ENCODE measurements at regions not wholly inside any gene's neighbourhood (a gene's known extent, or its start where the extent isn't known, plus 50 kb on each side); places are given as distances from the start of the nearest gene placed in this dataset.

- Mint-ChIP-seq H3K4me3 (no peak overlapping the region), H3K27ac (no peak overlapping the region), H3K9me3 (no peaks in the 10 kb centered on the region), H3K27me3 (peaks cover 20 to 37% (median 32%) of the 10 kb centered on the region in 5 donors), H3K36me3 (no peaks in the 10 kb centered on the region), H3K4me1 (peaks cover 0 to 21% (median 12%) of the 10 kb centered on the region in 4 donors)
- ATAC-seq (no peak), DNase-seq (no peak)
- POLR2A ChIA-PET = no interaction called here
Observed at GRCh38 chr2:9095690-9096089, 92.2 kb upstream of the MBOAT2 start.

- Mint-ChIP-seq H3K4me3 (no peak overlapping the region), H3K4me1 (peaks cover 0 to 21% (median 12%) of the 10 kb centered on the region in 4 donors), H3K9me3 (no peaks in the 10 kb centered on the region), H3K27me3 (peaks cover 20 to 37% (median 29%) of the 10 kb centered on the region in 5 donors), H3K36me3 (no peaks in the 10 kb centered on the region), H3K27ac (no peak overlapping the region)
- DNase-seq (no peak), ATAC-seq (no peak)
- POLR2A ChIA-PET = no interaction called here
Observed at GRCh38 chr2:9095226-9095625, 91.7 kb upstream of the MBOAT2 start.

- H3K4me1 Mint-ChIP-seq = peaks cover 0 to 15% (median 8%) of the 10 kb centered on the region in 4 donors
- POLR2A ChIA-PET = no interaction called here
- ATAC-seq = no peak
- peaks cover 21 to 37% (median 28%) of the 10 kb centered on the region in 5 donors for H3K27me3 Mint-ChIP-seq
- H3K36me3 Mint-ChIP-seq = no peaks in the 10 kb centered on the region
- H3K4me3 Mint-ChIP-seq = no peak overlapping the region
- no peak overlapping the region for H3K27ac Mint-ChIP-seq
- DNase-seq = no peak
- peaks cover 0 to 2% (median 0%) of the 10 kb centered on the region in 9 donors for H3K9me3 Mint-ChIP-seq
Observed at GRCh38 chr2:9094117-9094516, 90.6 kb upstream of the MBOAT2 start.

- ATAC-seq (no peak), DNase-seq (no peak)
- Mint-ChIP-seq H3K27me3 (peaks cover 21 to 37% (median 26%) of the 10 kb centered on the region in 5 donors), H3K27ac (no peak overlapping the region), H3K36me3 (no peaks in the 10 kb centered on the region), H3K4me1 (peaks cover 0 to 7% (median 3%) of the 10 kb centered on the region in 4 donors), H3K9me3 (peaks cover 0 to 2% (median 0%) of the 10 kb centered on the region in 9 donors), H3K4me3 (no peak overlapping the region)
- POLR2A ChIA-PET = no interaction called here
Observed at GRCh38 chr2:9093324-9093723, 89.8 kb upstream of the MBOAT2 start.

GRCh38 chr2:9092383-9093282, 89.1 kb upstream of the MBOAT2 start:
- ATAC-seq (no peak), DNase-seq (no peak)
- POLR2A ChIA-PET = no interaction called here
- H3K27me3 Mint-ChIP-seq = peaks cover 21 to 37% (median 24%) of the 10 kb centered on the region in 5 donors
- H3K9me3 Mint-ChIP-seq = peaks cover 0 to 2% (median 0%) of the 10 kb centered on the region in 9 donors
- H3K36me3 Mint-ChIP-seq = no peaks in the 10 kb centered on the region
- peaks cover 0 to 4% (median under 1%) of the 10 kb centered on the region in 4 donors for H3K4me1 Mint-ChIP-seq
- H3K4me3 Mint-ChIP-seq = no peak overlapping the region
- H3K27ac Mint-ChIP-seq = no peak overlapping the region

- Mint-ChIP-seq H3K27me3 (peaks cover 17 to 36% (median 24%) of the 10 kb centered on the region in 5 donors), H3K4me1 (peaks cover 0 to 4% (median under 1%) of the 10 kb centered on the region in 4 donors), H3K9me3 (peaks cover 0 to 2% (median 0%) of the 10 kb centered on the region in 9 donors), H3K4me3 (no peak overlapping the region), H3K27ac (no peak overlapping the region), H3K36me3 (no peaks in the 10 kb centered on the region)
- ATAC-seq (no peak), DNase-seq (no peak)
- POLR2A ChIA-PET = no interaction called here
Observed at GRCh38 chr2:9091811-9092210, 88.3 kb upstream of the MBOAT2 start.

GRCh38 chr2:9089831-9090230, 86.3 kb upstream of the MBOAT2 start:
- ATAC-seq (no peak), DNase-seq (no peak)
- Mint-ChIP-seq H3K4me3 (no peak overlapping the region), H3K4me1 (peaks cover 0 to 4% (median under 1%) of the 10 kb centered on the region in 4 donors), H3K27ac (peak overlapping the region in 1 of 10 donors; percentile 53), H3K36me3 (no peaks in the 10 kb centered on the region), H3K27me3 (peaks cover 15 to 30% (median 17%) of the 10 kb centered on the region in 5 donors), H3K9me3 (peaks cover 0 to 2% (median 0%) of the 10 kb centered on the region in 9 donors)
- POLR2A ChIA-PET = no interaction called here

GRCh38 chr2:9087121-9087681, 83.7 kb upstream of the MBOAT2 start:
- ATAC-seq = no peak
- Mint-ChIP-seq H3K9me3 (peaks cover 0 to 7% (median 3%) of the 10 kb centered on the region in 9 donors), H3K4me1 (peaks cover 0 to under 1% (median 0%) of the 10 kb centered on the region in 4 donors), H3K4me3 (no peak overlapping the region), H3K36me3 (no peaks in the 10 kb centered on the region), H3K27me3 (peaks cover 0 to 5% (median 3%) of the 10 kb centered on the region in 5 donors), H3K27ac (no peak overlapping the region)
- POLR2A ChIA-PET = no interaction called here
- no peak for DNase-seq

GRCh38 chr2:9086465-9086864, 83.0 kb upstream of the MBOAT2 start:
- ATAC-seq (no peak), DNase-seq (no peak)
- POLR2A ChIA-PET = no interaction called here
- Mint-ChIP-seq H3K4me3 (no peak overlapping the region), H3K9me3 (peaks cover 3 to 13% (median 9%) of the 10 kb centered on the region in 9 donors), H3K4me1 (no peaks in the 10 kb centered on the region), H3K27me3 (peaks cover 0 to 3% (median 0%) of the 10 kb centered on the region in 5 donors), H3K36me3 (no peaks in the 10 kb centered on the region), H3K27ac (no peak overlapping the region)

- Mint-ChIP-seq H3K4me1 (no peaks in the 10 kb centered on the region), H3K9me3 (peaks cover 3 to 21% (median 11%) of the 10 kb centered on the region in 9 donors), H3K36me3 (no peaks in the 10 kb centered on the region), H3K27ac (no peak overlapping the region), H3K4me3 (no peak overlapping the region), H3K27me3 (peaks cover 0 to 3% (median 0%) of the 10 kb centered on the region in 5 donors)
- DNase-seq (no peak), ATAC-seq (no peak)
- POLR2A ChIA-PET = no interaction called here
Observed at GRCh38 chr2:9085353-9085752, 81.9 kb upstream of the MBOAT2 start.

- Mint-ChIP-seq H3K27ac (no peak overlapping the region), H3K36me3 (no peaks in the 10 kb centered on the region), H3K4me3 (no peak overlapping the region), H3K27me3 (peaks cover 0 to 2% (median 0%) of the 10 kb centered on the region in 5 donors), H3K4me1 (no peaks in the 10 kb centered on the region), H3K9me3 (peaks cover 3 to 25% (median 11%) of the 10 kb centered on the region in 9 donors)
- DNase-seq (no peak), ATAC-seq (no peak)
- POLR2A ChIA-PET = no interaction called here
Observed at GRCh38 chr2:9083287-9083686, 79.8 kb upstream of the MBOAT2 start.

GRCh38 chr2:9082158-9082557, 78.7 kb upstream of the MBOAT2 start:
- Mint-ChIP-seq H3K27ac (no peak overlapping the region), H3K36me3 (no peaks in the 10 kb centered on the region), H3K27me3 (peaks cover 0 to 2% (median 0%) of the 10 kb centered on the region in 5 donors), H3K4me1 (no peaks in the 10 kb centered on the region), H3K9me3 (peaks cover 3 to 25% (median 11%) of the 10 kb centered on the region in 9 donors), H3K4me3 (no peak overlapping the region)
- POLR2A ChIA-PET = no interaction called here
- DNase-seq (no peak), ATAC-seq (no peak)

GRCh38 chr2:9081750-9082149, 78.3 kb upstream of the MBOAT2 start:
- Mint-ChIP-seq H3K9me3 (peaks cover 3 to 25% (median 11%) of the 10 kb centered on the region in 9 donors), H3K27me3 (peaks cover 0 to 2% (median 0%) of the 10 kb centered on the region in 5 donors), H3K36me3 (no peaks in the 10 kb centered on the region), H3K4me3 (no peak overlapping the region), H3K27ac (no peak overlapping the region), H3K4me1 (no peaks in the 10 kb centered on the region)
- ATAC-seq = no peak
- POLR2A ChIA-PET = no interaction called here
- no peak for DNase-seq
